Natural killer cell treated with Interleukin-12 subunit alpha and Interleukin-12 subunit beta and Interleukin-15 and Interleukin-18, amount 100 ng/mL, for 72 hours (primary cell): ENCODE measurements at regions not wholly inside any gene's neighbourhood (a gene's known extent, or its start where the extent isn't known, plus 50 kb on each side); places are given as distances from the start of the nearest gene placed in this dataset.

ENCODE experiments used
- ATAC-seq, 2 donors: fragments of 150-1000 bp; cut with Tn5 transposase in 1 of 2; sonication (Bioruptor Pico), chemical (Tn5 transposase) in 1 of 2; 2 replicates each; pipeline ENCODE4 v1.10.0; 2021
- DNase-seq: peaks from one replicate; pipeline ENCODE4 v3.0.0; 2022; ENCODE audit warnings: low spot score
- H3K27ac Mint-ChIP-seq, 2 donors: 1 replicate in 1 of 2; 2 replicates in 1 of 2; pipeline ENCODE4 v1.8.0; 2022; ENCODE audit warnings: mixed read lengths in 2 of 2, mild to moderate bottlenecking in 1 of 2, moderate library complexity in 1 of 2
- H3K27me3 Mint-ChIP-seq, 2 donors: 1 replicate in 1 of 2; 2 replicates in 1 of 2; pipeline ENCODE4 v1.8.0; 2022; ENCODE audit warnings: mixed read lengths in 2 of 2
- H3K36me3 Mint-ChIP-seq: one replicate; pipeline ENCODE4 v1.8.0; 2022; ENCODE audit warnings: mixed read lengths
- H3K4me1 Mint-ChIP-seq, 2 donors: 1 replicate in 1 of 2; 2 replicates in 1 of 2; pipeline ENCODE4 v1.8.0; 2022; ENCODE audit warnings: low read depth in 2 of 2, mixed read lengths in 2 of 2, mild to moderate bottlenecking in 1 of 2
- H3K4me3 Mint-ChIP-seq: one replicate; pipeline ENCODE4 v1.8.0; 2022; ENCODE audit warnings: mixed read lengths
- H3K9me3 Mint-ChIP-seq: 2 replicates; pipeline ENCODE4 v1.8.0; 2022; ENCODE audit warnings: mixed read lengths

GRCh38 chr10:79009145-79009544, 59.6 kb upstream of the ZMIZ1 start:
- Mint-ChIP-seq H3K4me3 (no peak overlapping the region), H3K4me1 (no peaks in the 10 kb centered on the region), H3K27me3 (peaks cover 5 to 13% of the 10 kb centered on the region in 2 donors), H3K9me3 (no peaks in the 10 kb centered on the region), H3K27ac (no peak overlapping the region), H3K36me3 (no peaks in the 10 kb centered on the region)
- ATAC-seq (no peak), DNase-seq (no peak)

GRCh38 chr10:79012567-79012966, 56.2 kb upstream of the ZMIZ1 start:
- H3K4me1 Mint-ChIP-seq = no peaks in the 10 kb centered on the region
- no peak overlapping the region for H3K27ac Mint-ChIP-seq
- no peak overlapping the region for H3K4me3 Mint-ChIP-seq
- H3K27me3 Mint-ChIP-seq = peaks cover 5 to 19% of the 10 kb centered on the region in 2 donors
- H3K36me3 Mint-ChIP-seq = peaks cover under 1% of the 10 kb centered on the region
- DNase-seq (no peak), ATAC-seq (no peak)
- H3K9me3 Mint-ChIP-seq = no peaks in the 10 kb centered on the region

GRCh38 chr10:79013406-79013987, 55.3 kb upstream of the ZMIZ1 start:
- no peaks in the 10 kb centered on the region for H3K9me3 Mint-ChIP-seq
- H3K27ac Mint-ChIP-seq = no peak overlapping the region
- H3K36me3 Mint-ChIP-seq = peaks cover 4% of the 10 kb centered on the region
- H3K4me3 Mint-ChIP-seq = no peak overlapping the region
- ATAC-seq = no peak
- H3K4me1 Mint-ChIP-seq = no peaks in the 10 kb centered on the region
- DNase-seq = no peak
- H3K27me3 Mint-ChIP-seq = peaks cover 4 to 18% of the 10 kb centered on the region in 2 donors

- H3K36me3 Mint-ChIP-seq = peaks cover 4% of the 10 kb centered on the region
- H3K4me1 Mint-ChIP-seq = peaks cover 0 to 2% of the 10 kb centered on the region in 2 donors
- H3K4me3 Mint-ChIP-seq = no peak overlapping the region
- peak in 1 of 2 donors; percentile 18 for ATAC-seq
- no peak overlapping the region for H3K27ac Mint-ChIP-seq
- no peaks in the 10 kb centered on the region for H3K9me3 Mint-ChIP-seq
- no peak for DNase-seq
- H3K27me3 Mint-ChIP-seq = peaks cover 0 to 17% of the 10 kb centered on the region in 2 donors
Measured at GRCh38 chr10:79014796-79015195, 54.0 kb upstream of the ZMIZ1 start.

- no peak for ATAC-seq
- no peak for DNase-seq
- peaks cover 0 to 18% of the 10 kb centered on the region in 2 donors for H3K27me3 Mint-ChIP-seq
Measured at GRCh38 chr10:79017882-79018520, 50.8 kb upstream of the ZMIZ1 start.

GRCh38 chr10:79018521-79019011, 50.2 kb upstream of the ZMIZ1 start:
- ATAC-seq (no peak), DNase-seq (no peak)
- Mint-ChIP-seq H3K27me3 (peaks cover 0 to 18% of the 10 kb centered on the region in 2 donors), H3K9me3 (no peaks in the 10 kb centered on the region), H3K4me3 (no peak overlapping the region), H3K36me3 (peaks cover 4% of the 10 kb centered on the region), H3K27ac (no peak overlapping the region), H3K4me1 (peaks cover 5 to 9% of the 10 kb centered on the region in 2 donors)

More at GRCh38 chr10:79017882-79018520, 50.8 kb upstream of the ZMIZ1 start:
- no peak overlapping the region for H3K27ac Mint-ChIP-seq
- H3K4me3 Mint-ChIP-seq = no peak overlapping the region
- no peaks in the 10 kb centered on the region for H3K9me3 Mint-ChIP-seq
- peaks cover 5 to 7% of the 10 kb centered on the region in 2 donors for H3K4me1 Mint-ChIP-seq
- peaks cover 4% of the 10 kb centered on the region for H3K36me3 Mint-ChIP-seq
